ENCODE measurements at regions not wholly inside any gene's neighbourhood (a gene's known extent, or its start where the extent isn't known, plus 50 kb on each side); places are given as distances from the start of the nearest gene placed in this dataset.

DNA sequence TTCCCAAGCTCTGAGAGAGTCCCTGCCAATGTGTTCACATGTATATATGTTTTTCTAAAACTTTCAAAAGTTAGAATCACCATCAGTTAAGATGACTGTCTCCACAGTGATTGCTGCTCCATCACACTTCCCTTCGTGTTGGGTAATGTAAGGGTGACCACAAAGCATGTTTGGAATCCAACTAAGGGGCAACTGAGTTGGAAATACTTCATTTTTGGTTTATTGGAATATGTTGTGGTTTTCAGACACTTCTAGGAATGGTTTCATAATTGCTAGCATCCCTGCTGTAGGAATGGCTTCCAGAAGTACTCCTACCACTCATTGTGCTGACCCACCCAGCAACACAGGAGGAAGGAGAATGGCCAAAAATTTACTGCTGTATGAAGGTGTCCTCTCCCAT, 212.5 kb upstream of the GULP1 start:
- BruUV-seq (replicated peaks), result no TSS peak
- H2AFZ ChIP-seq (ENCODE audit: low read length), result no peak overlapping the region
- intact Hi-C loops (cut with micrococcal nuclease; ENCODE audit: unreplicated experiment), result no loop called here

DNA sequence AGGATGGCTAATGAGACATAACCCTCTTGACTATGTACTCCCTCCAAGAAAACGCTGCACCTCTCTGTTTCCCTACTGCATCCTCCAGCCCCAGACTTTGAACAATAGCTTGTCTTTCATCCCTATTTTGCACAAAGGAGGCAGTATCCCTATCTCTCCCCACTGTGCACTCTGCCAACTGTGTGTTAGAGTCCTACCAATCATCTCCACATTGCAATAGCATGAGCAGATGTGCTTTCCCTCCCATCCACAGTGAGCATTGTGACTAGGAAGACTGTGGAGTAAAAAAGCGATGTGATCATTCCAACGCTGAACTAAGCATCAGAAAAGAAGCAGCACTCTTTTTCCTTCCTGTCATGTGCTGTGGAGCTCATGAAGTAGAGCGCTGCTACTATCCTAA, 206.3 kb upstream of the GULP1 start:
- TF ChIP-seq, protein P1, sequence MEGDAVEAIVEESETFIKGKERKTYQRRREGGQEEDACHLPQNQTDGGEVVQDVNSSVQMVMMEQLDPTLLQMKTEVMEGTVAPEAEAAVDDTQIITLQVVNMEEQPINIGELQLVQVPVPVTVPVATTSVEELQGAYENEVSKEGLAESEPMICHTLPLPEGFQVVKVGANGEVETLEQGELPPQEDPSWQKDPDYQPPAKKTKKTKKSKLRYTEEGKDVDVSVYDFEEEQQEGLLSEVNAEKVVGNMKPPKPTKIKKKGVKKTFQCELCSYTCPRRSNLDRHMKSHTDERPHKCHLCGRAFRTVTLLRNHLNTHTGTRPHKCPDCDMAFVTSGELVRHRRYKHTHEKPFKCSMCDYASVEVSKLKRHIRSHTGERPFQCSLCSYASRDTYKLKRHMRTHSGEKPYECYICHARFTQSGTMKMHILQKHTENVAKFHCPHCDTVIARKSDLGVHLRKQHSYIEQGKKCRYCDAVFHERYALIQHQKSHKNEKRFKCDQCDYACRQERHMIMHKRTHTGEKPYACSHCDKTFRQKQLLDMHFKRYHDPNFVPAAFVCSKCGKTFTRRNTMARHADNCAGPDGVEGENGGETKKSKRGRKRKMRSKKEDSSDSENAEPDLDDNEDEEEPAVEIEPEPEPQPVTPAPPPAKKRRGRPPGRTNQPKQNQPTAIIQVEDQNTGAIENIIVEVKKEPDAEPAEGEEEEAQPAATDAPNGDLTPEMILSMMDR (conservative IDR thresholded peaks at IDR 0.05; ENCODE audit: low read length), result no peak
- no peak for TF ChIP-seq EZH2phosphoT487 (IDR thresholded peaks at IDR 0.05; ENCODE audit: borderline replicate concordance, low read depth, low read length)
- Histone ChIP-seq H3K4me2 (ENCODE audit: low read length) (no peak overlapping the region), H3K79me2 (ENCODE audit: insufficient read depth, low read depth, low read length) (no peaks in the 10 kb centered on the region), H4K20me1 (ENCODE audit: insufficient read depth, low read length) (no peaks in the 10 kb centered on the region), H2AFZ (ENCODE audit: low read length) (no peak overlapping the region), H3K9me2 (ENCODE audit: insufficient read depth, low read length) (no peaks in the 10 kb centered on the region), H3K4me3 (ENCODE audit: low read depth, low read length, poor library complexity, severe bottlenecking) (no peak overlapping the region), H3K4me1 (ENCODE audit: insufficient read depth, low read length, poor library complexity, severe bottlenecking) (no peaks in the 10 kb centered on the region), H3K27ac (ENCODE audit: low read depth, low read length, poor library complexity, severe bottlenecking) (no peak overlapping the region), H3K36me3 (ENCODE audit: insufficient read depth, low read length) (no peaks in the 10 kb centered on the region), H3K9me3 (ENCODE audit: low read length) (no peaks in the 10 kb centered on the region)
- DNase-seq (ENCODE audit: low spot score), result no peak
- POLR2A ChIA-PET, result no interaction called here
- CTCF ChIA-PET (ENCODE audit: unreplicated experiment), result no interaction called here
- BruUV-seq (replicated peaks), result no TSS peak
- intact Hi-C loops (cut with micrococcal nuclease; ENCODE audit: unreplicated experiment), result no loop called here

More for the DNA sequence above, 212.5 kb upstream of the GULP1 start:
- Histone ChIP-seq H3K9me2 (ENCODE audit: insufficient read depth, low read length) (no peaks in the 10 kb centered on the region), H3K27ac (ENCODE audit: low read depth, low read length, poor library complexity, severe bottlenecking) (no peak overlapping the region), H3K9me3 (ENCODE audit: low read length) (no peaks in the 10 kb centered on the region), H3K4me3 (ENCODE audit: low read depth, low read length, poor library complexity, severe bottlenecking) (no peak overlapping the region), H3K4me1 (ENCODE audit: insufficient read depth, low read length, poor library complexity, severe bottlenecking) (no peaks in the 10 kb centered on the region), H3K79me2 (ENCODE audit: insufficient read depth, low read depth, low read length) (no peaks in the 10 kb centered on the region), H3K36me3 (ENCODE audit: insufficient read depth, low read length) (no peaks in the 10 kb centered on the region), H4K20me1 (ENCODE audit: insufficient read depth, low read length) (no peaks in the 10 kb centered on the region), H3K4me2 (ENCODE audit: low read length) (no peak overlapping the region)
- DNase-seq (ENCODE audit: low spot score), result no peak
- POLR2A ChIA-PET, result interaction anchor here (0.8 kb wide), 1 partner anchor 29 kb away, joined by 4 read pairs; no protein-coding TSS in a partner anchor
- CTCF ChIA-PET (ENCODE audit: unreplicated experiment), result no interaction called here
- TF ChIP-seq, protein P1 (conservative IDR thresholded peaks at IDR 0.05; ENCODE audit: low read length), result no peak
- TF ChIP-seq EZH2phosphoT487 (IDR thresholded peaks at IDR 0.05; ENCODE audit: borderline replicate concordance, low read depth, low read length), result no peak

DNA sequence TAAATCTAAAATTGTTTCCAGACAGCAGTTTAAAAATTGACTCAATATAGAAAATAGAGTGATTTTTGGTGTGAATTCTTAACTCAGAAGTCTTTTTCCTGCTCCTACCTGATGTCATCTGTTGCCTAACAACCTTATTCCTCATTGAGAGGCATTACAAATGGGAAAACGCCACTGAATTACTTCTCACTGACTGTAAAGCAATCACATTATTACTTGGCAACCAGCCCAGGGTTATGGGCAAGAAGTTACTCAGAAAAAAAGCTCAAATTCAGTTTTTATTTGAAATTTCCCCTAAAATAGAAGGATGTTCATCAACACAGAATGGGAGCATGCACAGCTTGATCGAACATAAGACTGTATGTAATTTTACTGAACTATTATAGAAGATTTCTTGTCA, 201.8 kb upstream of the GULP1 start:
- TF ChIP-seq EZH2phosphoT487 (IDR thresholded peaks at IDR 0.05; ENCODE audit: borderline replicate concordance, low read depth, low read length), result no peak
- TF ChIP-seq, protein P1 (conservative IDR thresholded peaks at IDR 0.05; ENCODE audit: low read length), result no peak
- Histone ChIP-seq H2AFZ (ENCODE audit: low read length) (no peak overlapping the region), H3K79me2 (ENCODE audit: insufficient read depth, low read depth, low read length) (no peaks in the 10 kb centered on the region), H3K36me3 (ENCODE audit: insufficient read depth, low read length) (no peaks in the 10 kb centered on the region), H3K9me2 (ENCODE audit: insufficient read depth, low read length) (no peaks in the 10 kb centered on the region), H3K4me2 (ENCODE audit: low read length) (no peak overlapping the region), H3K9me3 (ENCODE audit: low read length) (no peaks in the 10 kb centered on the region), H3K4me3 (ENCODE audit: low read depth, low read length, poor library complexity, severe bottlenecking) (no peak overlapping the region), H3K27ac (ENCODE audit: low read depth, low read length, poor library complexity, severe bottlenecking) (no peak overlapping the region), H4K20me1 (ENCODE audit: insufficient read depth, low read length) (no peaks in the 10 kb centered on the region), H3K4me1 (ENCODE audit: insufficient read depth, low read length, poor library complexity, severe bottlenecking) (no peaks in the 10 kb centered on the region)
- DNase-seq (ENCODE audit: low spot score), result no peak
- BruUV-seq (replicated peaks), result no TSS peak
- ChIA-PET POLR2A (interaction anchor here (0.6 kb wide), 1 partner anchor 69 kb away, joined by 3 read pairs; no protein-coding TSS in a partner anchor), CTCF (ENCODE audit: unreplicated experiment) (no interaction called here)
- intact Hi-C loops (cut with micrococcal nuclease; ENCODE audit: unreplicated experiment), result no loop called here

All from OCI-LY7 (cell line).